HG03108 (cell line): ENCODE measurements at regions not wholly inside any gene's neighbourhood (a gene's known extent, or its start where the extent isn't known, plus 50 kb on each side); places are given as distances from the start of the nearest gene placed in this dataset.

Source experiments
- ATAC-seq: cut with Tn5 transposase; IDR thresholded peaks from one replicate; pipeline ENCODE4 v1.9.1; 2021; ENCODE audit warnings: moderate library complexity; ENCODE audit not compliant: unreplicated experiment

- no peak for ATAC-seq
Observed at GRCh38 chr12:39061576-39061975, 156.2 kb upstream of the CPNE8 start.

GRCh38 chr12:39048395-39048794, 143.0 kb upstream of the CPNE8 start:
- ATAC-seq = no peak

GRCh38 chr12:39047539-39048262, 142.3 kb upstream of the CPNE8 start:
- no peak for ATAC-seq

GRCh38 chr12:39044754-39045153, 139.4 kb upstream of the CPNE8 start:
- no peak for ATAC-seq

GRCh38 chr12:39043424-39043822, 138.0 kb upstream of the CPNE8 start:
- no peak for ATAC-seq

- ATAC-seq = no peak
Observed at GRCh38 chr12:39040275-39040674, 134.9 kb upstream of the CPNE8 start.

GRCh38 chr12:39037115-39037514, 131.7 kb upstream of the CPNE8 start:
- no peak for ATAC-seq

- no peak for ATAC-seq
Observed at GRCh38 chr12:39036105-39036504, 130.7 kb upstream of the CPNE8 start.

- ATAC-seq = no peak
Observed at GRCh38 chr12:39033782-39034181, 128.4 kb upstream of the CPNE8 start.

GRCh38 chr12:39032448-39032847, 127.1 kb upstream of the CPNE8 start:
- ATAC-seq = no peak

GRCh38 chr12:39032034-39032433, 126.6 kb upstream of the CPNE8 start:
- ATAC-seq = no peak

- no peak for ATAC-seq
Observed at GRCh38 chr12:39028382-39028781, 123.0 kb upstream of the CPNE8 start.

GRCh38 chr12:39012870-39013269, 107.5 kb upstream of the CPNE8 start:
- ATAC-seq = no peak

GRCh38 chr12:39011166-39011565, 105.8 kb upstream of the CPNE8 start:
- ATAC-seq = no peak

- ATAC-seq = no peak
Observed at GRCh38 chr12:39010406-39010805, 105.0 kb upstream of the CPNE8 start.

GRCh38 chr12:39007619-39008018, 102.2 kb upstream of the CPNE8 start:
- no peak for ATAC-seq

GRCh38 chr12:39006286-39006685, 100.9 kb upstream of the CPNE8 start:
- no peak for ATAC-seq

GRCh38 chr12:39005671-39006070, 100.3 kb upstream of the CPNE8 start:
- no peak for ATAC-seq

GRCh38 chr12:39003541-39004155, 98.3 kb upstream of the CPNE8 start:
- no peak for ATAC-seq

GRCh38 chr12:39000370-39000769, 95.0 kb upstream of the CPNE8 start:
- no peak for ATAC-seq

GRCh38 chr12:38998887-38999482, 93.6 kb upstream of the CPNE8 start:
- ATAC-seq = no peak

- no peak for ATAC-seq
Observed at GRCh38 chr12:38995249-38995648, 89.9 kb upstream of the CPNE8 start.
